CD14-positive monocyte (primary cell): ENCODE measurements at regions not wholly inside any gene's neighbourhood (a gene's known extent, or its start where the extent isn't known, plus 50 kb on each side); places are given as distances from the start of the nearest gene placed in this dataset.

Source experiments
- DNase-seq, 3 donors: peaks; one replicate each; pipeline ENCODE4 v3.0.0-alpha.2; 2011 to 2022
- H2AFZ ChIP-seq: 2 replicates; pipeline ENCODE4 v1.6.0; 2012; ENCODE audit warnings: mild to moderate bottlenecking, low read depth, low read length, inconsistent platforms; ENCODE audit not compliant: insufficient read depth, poor library complexity, severe bottlenecking
- H3K27ac ChIP-seq, 2 donors: 1 replicate in 1 of 2; 2 replicates in 1 of 2; pipeline ENCODE4 v1.5.1; 2012 to 2013; ENCODE audit warnings: low read length in 2 of 2, control low read depth in 1 of 2, inconsistent platforms in 1 of 2, low read depth in 1 of 2, mild to moderate bottlenecking in 1 of 2
- H3K27me3 ChIP-seq, 2 donors: one replicate each; pipeline versions ENCODE4 v1.6.0 to v1.6.1; 2011 to 2013; ENCODE audit warnings: low read length in 2 of 2; ENCODE audit not compliant: control insufficient read depth in 2 of 2, insufficient read depth in 2 of 2
- H3K36me3 ChIP-seq, 2 donors: replicated peaks in 1 of 2; 1 replicate in 1 of 2; 2 replicates in 1 of 2; pipeline versions ENCODE4 v1.5.1 to v1.6.1; 2012 to 2013; ENCODE audit warnings: low read length in 2 of 2, control low read depth in 1 of 2, inconsistent platforms in 1 of 2, mild to moderate bottlenecking in 1 of 2; ENCODE audit not compliant: insufficient read depth in 2 of 2, control insufficient read depth in 1 of 2
- H3K4me1 ChIP-seq, 2 donors: 1 replicate in 1 of 2; 2 replicates in 1 of 2; pipeline versions ENCODE4 v1.5.1 to v1.6.1; 2012 to 2013; ENCODE audit warnings: low read length in 2 of 2, control low read depth in 1 of 2, inconsistent platforms in 1 of 2, mild to moderate bottlenecking in 1 of 2, moderate library complexity in 1 of 2; ENCODE audit not compliant: insufficient read depth in 2 of 2, control insufficient read depth in 1 of 2
- H3K4me2 ChIP-seq: replicated peaks from 2 replicates; pipeline ENCODE3; 2012; ENCODE audit warnings: low read length, moderate library complexity, mild to moderate bottlenecking; ENCODE audit not compliant: poor library complexity, severe bottlenecking; ENCODE audit errors: extremely low read depth
- H3K4me3 ChIP-seq, 3 experiments: fragments of 200-600 bp in 1 of 3; sonication (generic) in 1 of 3; replicated peaks in 1 of 3; 1 replicate in 2 of 3; 2 replicates in 1 of 3; pipeline ENCODE4 v1.5.1; 2011 to 2013; ENCODE audit warnings: low read length in 3 of 3, mild to moderate bottlenecking in 3 of 3, control low read depth in 2 of 3, low read depth in 2 of 3, inconsistent platforms in 1 of 3, moderate library complexity in 1 of 3
- H3K79me2 ChIP-seq: 2 replicates; pipeline ENCODE4 v1.6.0; 2012; ENCODE audit warnings: mild to moderate bottlenecking, control low read depth, inconsistent platforms, low read length, moderate library complexity; ENCODE audit not compliant: insufficient read depth
- H3K9ac ChIP-seq: 2 replicates; pipeline ENCODE4 v1.6.0; 2017; ENCODE audit warnings: low read length, mild to moderate bottlenecking; ENCODE audit not compliant: insufficient read depth, poor library complexity, severe bottlenecking
- H3K9me3 ChIP-seq, 2 donors: replicated peaks in 1 of 2; 1 replicate in 1 of 2; 2 replicates in 1 of 2; pipeline versions ENCODE4 v1.5.1 to v1.6.1; 2012 to 2013; ENCODE audit warnings: low read length in 2 of 2, control low read depth in 1 of 2; ENCODE audit not compliant: control insufficient read depth in 1 of 2, insufficient read depth in 1 of 2
- H4K20me1 ChIP-seq: 2 replicates; pipeline ENCODE4 v1.6.0; 2012; ENCODE audit warnings: mild to moderate bottlenecking, low read length, control low read depth, moderate library complexity; ENCODE audit not compliant: insufficient read depth
- H3K27ac Mint-ChIP-seq, 7 donors: one replicate each; pipeline ENCODE4 v1.8.0; 2020; ENCODE audit warnings: mild to moderate bottlenecking in 7 of 7, mixed read lengths in 7 of 7, moderate library complexity in 6 of 7, inconsistent platforms in 2 of 7
- H3K27me3 Mint-ChIP-seq, 3 donors: one replicate each; pipeline ENCODE4 v1.8.0; 2021 to 2022; ENCODE audit warnings: low read depth in 3 of 3, mild to moderate bottlenecking in 3 of 3, mixed read lengths in 3 of 3, moderate library complexity in 3 of 3, inconsistent platforms in 1 of 3
- H3K36me3 Mint-ChIP-seq, 2 donors: one replicate each; pipeline ENCODE4 v1.8.0; 2020; ENCODE audit warnings: mixed read lengths in 2 of 2, inconsistent platforms in 1 of 2, mild to moderate bottlenecking in 1 of 2
- H3K4me1 Mint-ChIP-seq: one replicate; pipeline ENCODE4 v1.8.0; 2020; ENCODE audit warnings: mild to moderate bottlenecking, mixed read lengths
- H3K4me3 Mint-ChIP-seq, 2 donors: one replicate each; pipeline ENCODE4 v1.8.0; 2020; ENCODE audit warnings: mild to moderate bottlenecking in 2 of 2, mixed read lengths in 2 of 2, moderate library complexity in 1 of 2
- H3K9me3 Mint-ChIP-seq, 7 donors: one replicate each; pipeline ENCODE4 v1.8.0; 2020 to 2022; ENCODE audit warnings: mixed read lengths in 7 of 7, mild to moderate bottlenecking in 6 of 7, moderate library complexity in 6 of 7, inconsistent platforms in 2 of 7
- WGBS: methylation state at CpG from one replicate; pipeline ENCODE4 v1.1.5; 2013; ENCODE audit warnings: missing lambda C conversion rate; ENCODE audit not compliant: insufficient coverage; 5-methylcytosine and 5-hydroxymethylcytosine counted together
- intact Hi-C, 2 donors: fragments of 100-400 bp; cut with micrococcal nuclease; formaldehyde crosslinking; loops; one replicate each; pipeline versions ENCODE4 v1.15.0 to v1.15.1; 2023
- TF ChIP-seq, protein P1 (sequence below): fragments of 200-600 bp; IDR thresholded peaks from one replicate; pipeline ENCODE4 v1.8.0; 2022; ENCODE audit warnings: antibody characterized with exemption, mild to moderate bottlenecking

DNA sequence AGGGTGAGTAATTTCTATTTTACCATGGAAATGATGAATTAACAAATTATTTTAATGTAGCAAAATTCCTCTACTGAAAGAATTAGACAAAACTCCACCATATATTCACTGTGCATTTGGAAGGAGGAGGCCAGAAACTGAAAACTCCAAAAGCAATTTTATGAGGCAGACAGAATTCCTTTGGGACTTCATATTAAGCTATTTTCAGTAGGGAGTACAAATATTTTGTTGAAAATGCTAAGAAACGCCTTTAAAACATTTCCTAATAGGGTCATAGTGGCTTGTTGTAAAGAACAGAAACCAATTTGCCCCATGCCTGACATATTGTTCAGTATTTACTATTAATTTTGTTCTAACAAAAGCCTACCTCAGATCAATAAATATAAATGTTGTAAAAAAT is 117.8 kb downstream of the TES start:
- H3K4me2 ChIP-seq, result no peak overlapping the region
- intact Hi-C loops, result no loop called here
- no peak overlapping the region for H2AFZ ChIP-seq
- Mint-ChIP-seq H3K9me3 (peaks cover 0 to 3% (median 0%) of the 10 kb centered on the region in 7 donors), H3K27me3 (peaks cover 0 to 2% (median 2%) of the 10 kb centered on the region in 3 donors), H3K4me3 (no peak overlapping the region), H3K36me3 (no peaks in the 10 kb centered on the region), H3K4me1 (no peaks in the 10 kb centered on the region), H3K27ac (no peak overlapping the region)
- H3K27me3 ChIP-seq, result no peaks in the 10 kb centered on the region
- H3K36me3 ChIP-seq, result no peaks in the 10 kb centered on the region
- no peaks in the 10 kb centered on the region for H3K9me3 ChIP-seq
- H3K79me2 ChIP-seq, result no peaks in the 10 kb centered on the region
- WGBS, result no CpG with 5 or more reads among the region's 1 CpG
- no peak overlapping the region for H3K27ac ChIP-seq
- H3K9ac ChIP-seq, result no peak overlapping the region
- no peak for DNase-seq
- H4K20me1 ChIP-seq, result no peaks in the 10 kb centered on the region
- H3K4me3 ChIP-seq, result no peak overlapping the region
- no peaks in the 10 kb centered on the region for H3K4me1 ChIP-seq
- TF ChIP-seq, protein P1, sequence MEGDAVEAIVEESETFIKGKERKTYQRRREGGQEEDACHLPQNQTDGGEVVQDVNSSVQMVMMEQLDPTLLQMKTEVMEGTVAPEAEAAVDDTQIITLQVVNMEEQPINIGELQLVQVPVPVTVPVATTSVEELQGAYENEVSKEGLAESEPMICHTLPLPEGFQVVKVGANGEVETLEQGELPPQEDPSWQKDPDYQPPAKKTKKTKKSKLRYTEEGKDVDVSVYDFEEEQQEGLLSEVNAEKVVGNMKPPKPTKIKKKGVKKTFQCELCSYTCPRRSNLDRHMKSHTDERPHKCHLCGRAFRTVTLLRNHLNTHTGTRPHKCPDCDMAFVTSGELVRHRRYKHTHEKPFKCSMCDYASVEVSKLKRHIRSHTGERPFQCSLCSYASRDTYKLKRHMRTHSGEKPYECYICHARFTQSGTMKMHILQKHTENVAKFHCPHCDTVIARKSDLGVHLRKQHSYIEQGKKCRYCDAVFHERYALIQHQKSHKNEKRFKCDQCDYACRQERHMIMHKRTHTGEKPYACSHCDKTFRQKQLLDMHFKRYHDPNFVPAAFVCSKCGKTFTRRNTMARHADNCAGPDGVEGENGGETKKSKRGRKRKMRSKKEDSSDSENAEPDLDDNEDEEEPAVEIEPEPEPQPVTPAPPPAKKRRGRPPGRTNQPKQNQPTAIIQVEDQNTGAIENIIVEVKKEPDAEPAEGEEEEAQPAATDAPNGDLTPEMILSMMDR, result no peak

DNA sequence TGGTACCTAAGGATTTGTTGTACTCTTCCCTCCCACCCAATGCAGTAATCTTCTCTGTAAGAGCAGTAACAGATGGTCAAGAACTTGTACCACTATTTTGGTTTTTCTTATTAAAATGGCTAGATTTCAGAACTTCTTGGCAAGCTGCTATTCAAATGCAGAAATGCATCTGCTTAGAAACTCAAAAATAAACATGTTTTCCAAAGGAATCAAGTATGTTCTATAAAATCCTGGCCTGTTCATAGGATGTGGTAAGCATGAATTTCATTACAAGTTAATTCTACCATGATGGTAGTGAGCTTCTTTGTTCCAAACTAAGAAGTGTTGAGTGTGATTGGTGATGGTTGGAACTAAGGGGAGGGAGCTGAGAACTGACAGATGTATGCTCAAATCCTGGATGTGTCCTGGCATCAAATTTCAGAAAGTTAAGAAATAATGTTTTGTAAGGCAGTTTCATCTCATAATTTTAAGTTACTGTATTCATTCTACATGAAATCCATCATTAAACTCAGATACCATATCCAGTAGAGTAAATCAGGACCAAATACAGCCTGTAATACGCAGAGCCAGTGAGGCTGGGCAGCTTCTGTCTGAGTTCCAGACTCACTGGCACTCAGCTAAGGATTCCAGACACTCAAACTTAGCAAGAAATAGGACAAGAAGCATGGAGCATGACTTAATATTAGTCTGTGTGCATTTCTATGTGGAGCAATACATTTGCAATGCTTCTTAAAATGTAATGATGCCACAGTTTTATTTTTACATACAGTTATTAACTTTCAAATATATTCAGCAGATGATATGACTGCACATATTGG is 119.6 kb downstream of the TES start:
- no peak overlapping the region for H2AFZ ChIP-seq

More for the DNA sequence above, 119.6 kb downstream of the TES start:
- H3K27me3 Mint-ChIP-seq, result peaks cover 0 to 2% (median 2%) of the 10 kb centered on the region in 3 donors
- no peaks in the 10 kb centered on the region for H4K20me1 ChIP-seq
- H3K4me3 ChIP-seq, result no peak overlapping the region
- no peak for DNase-seq
- H3K79me2 ChIP-seq, result no peaks in the 10 kb centered on the region
- no peaks in the 10 kb centered on the region for H3K36me3 Mint-ChIP-seq
- H3K9ac ChIP-seq, result no peak overlapping the region
- H3K4me3 Mint-ChIP-seq, result no peak overlapping the region
- no peak overlapping the region for H3K27ac Mint-ChIP-seq
- intact Hi-C loops, result no loop called here
- 100% methylated on average over 1 of the region's 1 CpG for WGBS
- no peaks in the 10 kb centered on the region for H3K36me3 ChIP-seq
- H3K9me3 Mint-ChIP-seq, result peaks cover 0 to 3% (median 0%) of the 10 kb centered on the region in 7 donors
- TF ChIP-seq, protein P1, result no peak
- H3K27me3 ChIP-seq, result no peaks in the 10 kb centered on the region
- H3K27ac ChIP-seq, result no peak overlapping the region
- H3K4me1 Mint-ChIP-seq, result no peaks in the 10 kb centered on the region
- no peak overlapping the region for H3K4me2 ChIP-seq
- no peaks in the 10 kb centered on the region for H3K9me3 ChIP-seq
- H3K4me1 ChIP-seq, result no peaks in the 10 kb centered on the region
